Ovary (tissue), 7 donors: ENCODE measurements at regions not wholly inside any gene's neighbourhood (a gene's known extent, or its start where the extent isn't known, plus 50 kb on each side); places are given as distances from the start of the nearest gene placed in this dataset.

Experiments used
- DNase-seq, 5 donors: peaks; one replicate each; pipeline ENCODE4 v3.0.0-alpha.2; 2019 to 2020
- H3K27ac ChIP-seq, 2 donors: fragments of 200-600 bp; one replicate each; pipeline versions ENCODE4 v1.5.1 to v1.8.0; 2019 to 2022
- H3K27me3 ChIP-seq: fragments of 200-600 bp; one replicate; pipeline ENCODE4 v1.8.0; 2022
- H3K36me3 ChIP-seq: fragments of 200-600 bp; sonication (generic); one replicate; pipeline ENCODE4 v1.5.1; 2019
- H3K4me1 ChIP-seq: one replicate; pipeline ENCODE4 v1.8.1; 2013; ENCODE audit warnings: mild to moderate bottlenecking, moderate library complexity; ENCODE audit not compliant: insufficient read depth
- H3K4me3 ChIP-seq: fragments of 200-600 bp; sonication (generic); one replicate; pipeline ENCODE4 v1.5.1; 2017
- H3K9me3 ChIP-seq, 2 donors: fragments of 200-600 bp in 1 of 2; sonication (generic) in 1 of 2; one replicate each; pipeline versions ENCODE4 v1.5.1 to v1.8.1; 2013 to 2019; ENCODE audit warnings: mild to moderate bottlenecking in 1 of 2, moderate library complexity in 1 of 2
- EP300 ChIP-seq: sonication (generic); formaldehyde crosslinking; IDR thresholded peaks from one replicate; pipeline ENCODE4 v1.6.1; 2017; ENCODE audit warnings: antibody characterized with exemption
- POLR2A ChIP-seq: fragments of 450-650 bp; IDR thresholded peaks from one replicate; pipeline ENCODE4 v1.6.1; 2017; ENCODE audit warnings: antibody characterized with exemption, mild to moderate bottlenecking, moderate library complexity
- WGBS, 3 donors: extraction: QIAGEN DNeasy Blood & Tissue Kit in 1 of 3; methylation state at CpG; one replicate each; pipeline versions ENCODE4 v1.1.5 to v1.1.7; 2013 to 2017; 5-methylcytosine and 5-hydroxymethylcytosine counted together
- intact Hi-C, 4 donors: fragments of 100-400 bp; cut with DNase I; formaldehyde crosslinking; loops; one replicate each; pipeline versions ENCODE4 v1.11.0 to v1.15.1; 2022 to 2023
- TF ChIP-seq, protein P1 (sequence below), 3 donors: fragments of 450-650 bp in 2 of 3; fragments of 200-600 bp in 1 of 3; IDR thresholded peaks; one replicate each; pipeline versions ENCODE4 v1.5.1 to v1.8.0; 2016 to 2022; ENCODE audit warnings: antibody characterized with exemption in 3 of 3, mild to moderate bottlenecking in 1 of 3
- donor health status: DM: no; HTN: no; CAD: no; lungs with moderate emphysema.
- donor health status: DM: no; HTN: no; CAD: no.
- donor health status: Bipolar disorder and iron deficiency.
- donor health status: DM: no; HTN: no; CAD: no.
- donor health status: DM: yes; HTN: yes; CAD: no.

DNA sequence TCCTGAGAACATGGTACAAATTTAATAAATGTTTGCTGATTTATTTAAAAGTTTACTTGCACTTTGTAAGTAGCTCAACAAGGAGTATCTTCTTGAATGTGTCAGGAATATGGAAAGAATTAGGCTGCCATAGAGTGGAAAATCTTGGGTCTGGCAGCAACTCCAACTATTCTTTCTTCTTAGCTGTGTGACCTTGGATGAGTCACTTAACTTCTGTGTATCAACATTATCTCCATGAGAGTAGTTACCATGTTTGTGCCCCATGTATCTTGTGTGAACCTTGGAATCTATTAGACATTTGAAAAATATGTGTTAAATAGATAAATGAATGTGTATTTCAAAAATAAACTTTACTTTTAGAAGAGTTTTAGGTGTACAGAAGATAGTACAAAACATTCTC lies 348.8 kb downstream of the GBA3 start:
- Histone ChIP-seq H3K36me3 (no peaks in the 10 kb centered on the region), H3K9me3 (no peaks in the 10 kb centered on the region), H3K4me1 (no peaks in the 10 kb centered on the region), H3K27me3 (no peaks in the 10 kb centered on the region), H3K4me3 (no peak overlapping the region), H3K27ac (no peak overlapping the region)
- DNase-seq: no peak
- intact Hi-C loops: no loop called here
- TF ChIP-seq EP300: no peak
- TF ChIP-seq, protein P1, sequence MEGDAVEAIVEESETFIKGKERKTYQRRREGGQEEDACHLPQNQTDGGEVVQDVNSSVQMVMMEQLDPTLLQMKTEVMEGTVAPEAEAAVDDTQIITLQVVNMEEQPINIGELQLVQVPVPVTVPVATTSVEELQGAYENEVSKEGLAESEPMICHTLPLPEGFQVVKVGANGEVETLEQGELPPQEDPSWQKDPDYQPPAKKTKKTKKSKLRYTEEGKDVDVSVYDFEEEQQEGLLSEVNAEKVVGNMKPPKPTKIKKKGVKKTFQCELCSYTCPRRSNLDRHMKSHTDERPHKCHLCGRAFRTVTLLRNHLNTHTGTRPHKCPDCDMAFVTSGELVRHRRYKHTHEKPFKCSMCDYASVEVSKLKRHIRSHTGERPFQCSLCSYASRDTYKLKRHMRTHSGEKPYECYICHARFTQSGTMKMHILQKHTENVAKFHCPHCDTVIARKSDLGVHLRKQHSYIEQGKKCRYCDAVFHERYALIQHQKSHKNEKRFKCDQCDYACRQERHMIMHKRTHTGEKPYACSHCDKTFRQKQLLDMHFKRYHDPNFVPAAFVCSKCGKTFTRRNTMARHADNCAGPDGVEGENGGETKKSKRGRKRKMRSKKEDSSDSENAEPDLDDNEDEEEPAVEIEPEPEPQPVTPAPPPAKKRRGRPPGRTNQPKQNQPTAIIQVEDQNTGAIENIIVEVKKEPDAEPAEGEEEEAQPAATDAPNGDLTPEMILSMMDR (IDR thresholded peaks at IDR 0.05): no peak
- no peak for TF ChIP-seq POLR2A

DNA sequence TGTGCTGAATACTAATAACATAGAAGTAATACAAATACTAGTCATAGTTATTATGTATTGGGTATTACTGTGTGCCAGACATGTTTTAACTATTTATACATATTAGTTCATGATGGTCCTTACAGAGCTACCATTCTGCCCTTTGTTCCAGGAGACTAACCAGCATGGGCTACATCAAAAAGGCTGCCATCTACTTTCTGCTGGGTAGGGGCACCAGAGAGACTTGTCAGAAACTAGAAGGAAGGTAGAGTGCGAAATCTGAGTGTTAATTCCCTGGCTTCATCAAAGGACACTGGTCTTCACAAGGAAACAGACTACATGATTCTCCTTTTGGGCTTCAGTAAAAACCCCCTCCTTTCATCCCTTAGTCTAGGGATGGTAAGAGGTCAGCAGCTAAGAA lies 347.8 kb downstream of the GBA3 start:
- no peak for TF ChIP-seq POLR2A
- H3K9me3 ChIP-seq: no peaks in the 10 kb centered on the region
- DNase-seq: no peak
- intact Hi-C loops: no loop called here
- 83 to 86% (median 86%) methylated on average over 1 of the region's 1 CpG for WGBS, 3 donors
- H3K27me3 ChIP-seq: no peaks in the 10 kb centered on the region
- H3K4me1 ChIP-seq: no peaks in the 10 kb centered on the region
- no peak overlapping the region for H3K4me3 ChIP-seq
- H3K36me3 ChIP-seq: no peaks in the 10 kb centered on the region
- H3K27ac ChIP-seq: no peak overlapping the region

DNA sequence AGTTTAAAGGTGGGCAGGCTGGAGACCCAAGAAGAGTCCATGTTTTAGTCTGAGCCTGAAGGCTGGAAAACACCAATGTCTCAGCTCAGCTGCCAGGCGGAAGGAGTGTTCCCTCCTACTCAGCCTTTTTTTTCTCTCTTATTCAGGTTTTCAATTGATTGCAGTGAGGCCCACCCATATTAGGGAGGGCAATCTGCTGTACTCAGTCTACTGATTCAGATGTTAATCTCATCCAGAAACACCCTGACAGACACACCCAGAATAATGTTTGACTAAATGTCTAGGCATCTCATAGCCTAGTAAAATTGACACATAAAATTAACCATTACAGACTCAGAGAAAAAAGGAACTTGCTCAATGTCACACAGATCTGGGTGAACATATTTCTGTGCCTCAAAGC lies 347.1 kb downstream of the GBA3 start:
- Histone ChIP-seq H3K27ac (no peak overlapping the region), H3K4me1 (no peaks in the 10 kb centered on the region), H3K27me3 (no peaks in the 10 kb centered on the region), H3K9me3 (no peaks in the 10 kb centered on the region), H3K36me3 (no peaks in the 10 kb centered on the region), H3K4me3 (no peak overlapping the region)
- DNase-seq: no peak
- TF ChIP-seq EP300 (no peak), POLR2A (no peak)
- 53 to 62% (median 57%) methylated on average over 1 of the region's 1 CpG for WGBS, 3 donors
- intact Hi-C loops: no loop called here

DNA sequence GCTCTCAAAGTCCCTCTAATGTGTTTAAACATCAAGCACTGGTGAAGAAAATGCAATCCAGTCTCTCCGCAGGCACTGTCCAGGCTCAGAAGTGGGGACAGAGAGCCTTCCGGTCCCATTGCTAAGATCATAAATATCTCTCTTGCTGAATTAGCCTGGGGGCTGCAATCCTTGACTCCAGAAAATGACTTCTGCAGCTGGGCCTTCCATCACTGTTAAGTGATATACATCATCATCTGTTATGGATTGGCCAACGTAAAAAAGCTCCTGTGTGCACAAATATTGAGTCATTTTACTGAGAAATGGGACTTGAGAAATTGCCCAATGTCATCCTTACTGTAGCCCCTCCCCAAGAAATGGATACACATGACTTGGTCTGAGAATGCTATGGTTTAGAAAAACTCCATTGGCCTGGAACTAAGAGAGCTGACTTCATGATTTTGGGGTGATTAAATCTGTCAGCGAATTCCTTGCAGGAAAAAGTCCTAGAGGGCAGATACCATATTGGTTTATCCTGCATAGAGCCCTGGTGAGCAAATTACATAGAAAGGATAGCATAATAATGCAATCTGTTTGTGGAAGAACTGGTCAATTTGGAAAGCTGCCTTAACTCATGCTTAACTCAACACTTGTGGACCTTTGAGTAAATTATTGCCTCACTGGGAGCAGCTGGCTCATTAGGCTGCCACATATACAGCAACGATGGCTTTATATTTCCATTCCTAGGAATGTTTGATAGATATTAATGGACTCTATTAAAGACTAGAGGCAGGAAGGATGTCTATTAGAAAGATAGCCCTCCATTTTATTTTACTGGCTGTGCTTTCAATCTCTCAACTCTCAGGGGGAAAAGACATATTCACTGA lies 346.1 kb downstream of the GBA3 start:
- TF ChIP-seq, protein P1 (IDR thresholded peaks at IDR 0.05): no peak
- TF ChIP-seq EP300 (no peak), POLR2A (no peak)
- H3K4me3 ChIP-seq: no peak overlapping the region
- intact Hi-C loops: no loop called here
- DNase-seq: no peak
- H3K36me3 ChIP-seq: no peaks in the 10 kb centered on the region
- H3K4me1 ChIP-seq: no peaks in the 10 kb centered on the region
- H3K27me3 ChIP-seq: no peaks in the 10 kb centered on the region
- no peaks in the 10 kb centered on the region for H3K9me3 ChIP-seq
- 56 to 68% (median 58%) methylated on average over 5 of the region's 5 CpGs for WGBS, 3 donors
- no peak overlapping the region for H3K27ac ChIP-seq

DNA sequence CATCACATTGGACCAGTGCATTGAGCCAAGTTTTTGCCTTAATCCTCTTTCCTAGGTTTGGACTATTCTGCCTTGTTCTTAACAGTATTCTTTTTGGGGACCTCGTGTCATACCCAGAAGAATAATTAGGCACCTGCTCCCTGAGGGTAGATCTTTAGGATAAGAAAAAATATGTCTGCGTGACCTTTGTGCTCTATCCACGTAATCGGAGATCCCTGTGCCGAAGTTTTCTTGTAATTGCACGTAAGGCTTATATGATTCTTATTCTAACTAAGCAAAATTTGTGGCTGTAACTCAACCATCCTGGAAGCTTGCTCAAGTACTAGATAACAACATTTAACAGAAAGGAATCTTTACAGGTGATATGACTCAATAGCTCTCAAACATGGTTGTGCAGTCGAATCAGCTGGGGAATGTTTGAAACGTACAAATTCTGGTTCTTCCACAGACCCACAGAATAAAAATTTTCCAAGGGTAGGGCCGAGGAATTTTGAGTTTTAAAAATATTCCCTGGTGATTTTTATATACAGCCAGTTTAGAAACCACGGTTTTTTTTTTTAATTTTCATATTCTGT lies 344.3 kb downstream of the GBA3 start:
- WGBS, 3 donors: 81 to 88% (median 85%) methylated on average over 10 of the region's 10 CpGs
- TF ChIP-seq POLR2A (no peak), EP300 (no peak)
- TF ChIP-seq, protein P1 (IDR thresholded peaks at IDR 0.05): no peak

More for the DNA sequence above, 344.3 kb downstream of the GBA3 start:
- no peaks in the 10 kb centered on the region for H3K27me3 ChIP-seq
- no peaks in the 10 kb centered on the region for H3K36me3 ChIP-seq
- intact Hi-C loops: no loop called here
- H3K4me1 ChIP-seq: no peaks in the 10 kb centered on the region
- H3K27ac ChIP-seq: no peak overlapping the region
- H3K4me3 ChIP-seq: no peak overlapping the region
- DNase-seq: no peak
- H3K9me3 ChIP-seq: no peaks in the 10 kb centered on the region
